ENCODE measurements at regions not wholly inside any gene's neighbourhood (a gene's known extent, or its start where the extent isn't known, plus 50 kb on each side); places are given as distances from the start of the nearest gene placed in this dataset.
A peak's percentile ranks its signal among the peaks of the same experiment; 100 is the strongest.

DNA sequence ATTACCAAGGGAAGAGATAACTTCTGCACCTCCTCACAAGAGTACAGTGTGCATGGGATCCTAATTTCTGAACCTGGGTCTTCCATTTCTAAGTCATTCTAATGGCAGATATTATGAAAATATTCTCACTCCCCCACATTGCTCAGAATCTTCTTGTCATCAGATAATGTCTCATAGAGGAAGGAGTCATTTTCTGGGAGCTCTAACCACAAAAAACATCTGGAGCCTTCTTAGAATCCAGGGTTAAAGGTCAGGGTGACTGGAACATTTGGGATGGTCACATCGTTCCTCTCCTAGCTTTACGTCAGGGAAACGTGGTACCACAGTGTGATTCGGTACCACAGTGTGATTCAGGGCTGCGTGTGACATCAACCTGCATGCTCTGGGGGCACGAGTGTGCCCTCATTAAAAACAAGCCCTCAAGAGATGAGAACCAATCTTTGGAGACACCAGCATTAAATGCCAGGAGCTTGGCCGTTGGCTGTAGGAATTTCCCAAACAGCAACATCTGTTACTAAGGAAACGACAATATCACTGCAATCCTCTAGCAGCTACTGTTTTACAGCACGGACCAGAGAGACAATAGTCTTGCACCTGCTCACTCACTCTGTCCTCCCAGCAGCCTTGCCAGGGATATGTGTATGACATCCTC is 179.1 kb downstream of the PSMG1 start:
- 62% methylated on average over 9 of the region's 9 CpGs for WGBS
- DNase-seq (ENCODE audit: low spot score), result no peak
- Histone ChIP-seq H3K4me1 (ENCODE audit: control insufficient read depth in 4 of 4, insufficient read depth in 4 of 4, low read length in 3 of 4) (peaks cover 0 to 3% (median 0%) of the 10 kb centered on the region in 4 donors), H3K27me3 (ENCODE audit: control insufficient read depth in 4 of 4, insufficient read depth in 4 of 4, low read length in 3 of 4) (no peaks in the 10 kb centered on the region), H3K9me3 (ENCODE audit: control insufficient read depth in 4 of 4, low read length in 3 of 4) (no peaks in the 10 kb centered on the region), H3K36me3 (ENCODE audit: control insufficient read depth in 4 of 4, insufficient read depth in 3 of 4, low read depth in 1 of 4, low read length in 3 of 4) (no peaks in the 10 kb centered on the region), H3K4me3 (ENCODE audit: low read depth in 1 of 3, low read length in 3 of 3) (no peak overlapping the region), H3K27ac (ENCODE audit: low read depth in 1 of 2, low read length in 2 of 2) (peak overlapping the region; percentile 76 to 79), H3K9ac (ENCODE audit: low read depth in 1 of 2, low read length in 2 of 2) (no peak overlapping the region)
- TF ChIP-seq NR2F2 (IDR thresholded peaks at IDR 0.05) (peak; percentile 76), HNF4G (IDR thresholded peaks at IDR 0.05) (no peak), SP1 (IDR thresholded peaks at IDR 0.05) (peak; percentile 4), FOXA2 (IDR thresholded peaks at IDR 0.05) (peak; percentile 11)

DNA sequence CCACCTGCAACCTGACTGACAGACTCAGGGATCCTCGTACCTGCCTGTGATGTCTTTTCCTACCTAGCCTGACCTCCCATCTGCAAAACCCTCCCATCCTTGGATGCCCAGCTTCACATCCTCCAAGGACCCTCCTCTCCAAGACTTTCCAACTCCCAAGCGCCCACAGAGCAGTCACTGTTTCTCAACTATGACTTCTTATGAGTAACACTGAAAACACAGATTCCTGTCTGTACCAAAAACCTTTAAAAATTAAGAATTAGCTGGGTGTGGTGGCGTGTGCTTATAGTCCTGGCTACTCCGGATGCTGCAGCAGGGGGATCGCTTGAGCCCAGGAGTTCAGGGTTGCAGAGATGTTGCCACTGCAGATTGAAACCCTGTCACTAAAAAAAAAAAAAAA is 181.9 kb downstream of the PSMG1 start:
- Histone ChIP-seq H3K4me1 (ENCODE audit: control insufficient read depth in 4 of 4, insufficient read depth in 4 of 4, low read length in 3 of 4) (peaks cover 0 to 3% (median 0%) of the 10 kb centered on the region in 4 donors), H3K27ac (ENCODE audit: low read depth in 1 of 2, low read length in 2 of 2) (peak overlapping the region in 1 of 2 donors; percentile 4), H3K4me3 (ENCODE audit: low read depth in 1 of 3, low read length in 3 of 3) (no peak overlapping the region), H3K9me3 (ENCODE audit: control insufficient read depth in 4 of 4, low read length in 3 of 4) (no peaks in the 10 kb centered on the region), H3K27me3 (ENCODE audit: control insufficient read depth in 4 of 4, insufficient read depth in 4 of 4, low read length in 3 of 4) (no peaks in the 10 kb centered on the region), H3K36me3 (ENCODE audit: control insufficient read depth in 4 of 4, insufficient read depth in 3 of 4, low read depth in 1 of 4, low read length in 3 of 4) (no peaks in the 10 kb centered on the region), H3K9ac (ENCODE audit: low read depth in 1 of 2, low read length in 2 of 2) (no peak overlapping the region)
- DNase-seq (ENCODE audit: low spot score), result no peak
- WGBS, result 95% methylated on average over 5 of the region's 5 CpGs
- TF ChIP-seq, protein P1, sequence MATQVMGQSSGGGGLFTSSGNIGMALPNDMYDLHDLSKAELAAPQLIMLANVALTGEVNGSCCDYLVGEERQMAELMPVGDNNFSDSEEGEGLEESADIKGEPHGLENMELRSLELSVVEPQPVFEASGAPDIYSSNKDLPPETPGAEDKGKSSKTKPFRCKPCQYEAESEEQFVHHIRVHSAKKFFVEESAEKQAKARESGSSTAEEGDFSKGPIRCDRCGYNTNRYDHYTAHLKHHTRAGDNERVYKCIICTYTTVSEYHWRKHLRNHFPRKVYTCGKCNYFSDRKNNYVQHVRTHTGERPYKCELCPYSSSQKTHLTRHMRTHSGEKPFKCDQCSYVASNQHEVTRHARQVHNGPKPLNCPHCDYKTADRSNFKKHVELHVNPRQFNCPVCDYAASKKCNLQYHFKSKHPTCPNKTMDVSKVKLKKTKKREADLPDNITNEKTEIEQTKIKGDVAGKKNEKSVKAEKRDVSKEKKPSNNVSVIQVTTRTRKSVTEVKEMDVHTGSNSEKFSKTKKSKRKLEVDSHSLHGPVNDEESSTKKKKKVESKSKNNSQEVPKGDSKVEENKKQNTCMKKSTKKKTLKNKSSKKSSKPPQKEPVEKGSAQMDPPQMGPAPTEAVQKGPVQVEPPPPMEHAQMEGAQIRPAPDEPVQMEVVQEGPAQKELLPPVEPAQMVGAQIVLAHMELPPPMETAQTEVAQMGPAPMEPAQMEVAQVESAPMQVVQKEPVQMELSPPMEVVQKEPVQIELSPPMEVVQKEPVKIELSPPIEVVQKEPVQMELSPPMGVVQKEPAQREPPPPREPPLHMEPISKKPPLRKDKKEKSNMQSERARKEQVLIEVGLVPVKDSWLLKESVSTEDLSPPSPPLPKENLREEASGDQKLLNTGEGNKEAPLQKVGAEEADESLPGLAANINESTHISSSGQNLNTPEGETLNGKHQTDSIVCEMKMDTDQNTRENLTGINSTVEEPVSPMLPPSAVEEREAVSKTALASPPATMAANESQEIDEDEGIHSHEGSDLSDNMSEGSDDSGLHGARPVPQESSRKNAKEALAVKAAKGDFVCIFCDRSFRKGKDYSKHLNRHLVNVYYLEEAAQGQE (IDR thresholded peaks at IDR 0.05), result no peak
- TF ChIP-seq RXRA (IDR thresholded peaks at IDR 0.05) (no peak), JUND (IDR thresholded peaks at IDR 0.05) (no peak), SP1 (IDR thresholded peaks at IDR 0.05) (no peak)

DNA sequence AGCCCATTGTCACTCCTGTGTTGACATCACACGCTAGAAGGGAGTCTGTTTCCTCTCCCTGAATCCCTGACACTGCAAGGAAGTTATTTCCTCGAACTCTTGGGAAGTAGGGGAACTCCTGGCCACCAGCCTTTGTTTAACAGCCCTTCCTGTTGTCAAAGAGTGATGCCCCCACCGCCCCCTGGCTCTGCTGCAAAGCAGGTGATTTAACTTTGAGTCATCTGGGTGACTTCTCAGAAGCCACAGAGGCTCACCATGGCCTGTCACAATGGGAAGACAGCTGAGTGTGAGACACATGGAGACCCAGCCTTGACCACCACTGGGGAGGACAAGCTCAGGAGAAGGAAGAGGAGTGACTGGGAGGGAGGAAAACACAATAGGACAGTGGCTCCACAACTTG is 182.8 kb downstream of the PSMG1 start:
- WGBS, result 71% methylated on average over 3 of the region's 3 CpGs
- H3K9me3 ChIP-seq (ENCODE audit: control insufficient read depth in 4 of 4, low read length in 3 of 4), result no peaks in the 10 kb centered on the region
- DNase-seq (ENCODE audit: low spot score), result no peak
- H3K27me3 ChIP-seq (ENCODE audit: control insufficient read depth in 4 of 4, insufficient read depth in 4 of 4, low read length in 3 of 4), result no peaks in the 10 kb centered on the region
- no peak overlapping the region for H3K4me3 ChIP-seq (ENCODE audit: low read depth in 1 of 3, low read length in 3 of 3)
- peaks cover 0 to 3% (median 0%) of the 10 kb centered on the region in 4 donors for H3K4me1 ChIP-seq (ENCODE audit: control insufficient read depth in 4 of 4, insufficient read depth in 4 of 4, low read length in 3 of 4)
- no peak overlapping the region for H3K9ac ChIP-seq (ENCODE audit: low read depth in 1 of 2, low read length in 2 of 2)
- H3K27ac ChIP-seq (ENCODE audit: low read depth in 1 of 2, low read length in 2 of 2), result peak overlapping the region in 1 of 2 donors; percentile 4
- H3K36me3 ChIP-seq (ENCODE audit: control insufficient read depth in 4 of 4, insufficient read depth in 3 of 4, low read depth in 1 of 4, low read length in 3 of 4), result no peaks in the 10 kb centered on the region
- TF ChIP-seq, protein P2, sequence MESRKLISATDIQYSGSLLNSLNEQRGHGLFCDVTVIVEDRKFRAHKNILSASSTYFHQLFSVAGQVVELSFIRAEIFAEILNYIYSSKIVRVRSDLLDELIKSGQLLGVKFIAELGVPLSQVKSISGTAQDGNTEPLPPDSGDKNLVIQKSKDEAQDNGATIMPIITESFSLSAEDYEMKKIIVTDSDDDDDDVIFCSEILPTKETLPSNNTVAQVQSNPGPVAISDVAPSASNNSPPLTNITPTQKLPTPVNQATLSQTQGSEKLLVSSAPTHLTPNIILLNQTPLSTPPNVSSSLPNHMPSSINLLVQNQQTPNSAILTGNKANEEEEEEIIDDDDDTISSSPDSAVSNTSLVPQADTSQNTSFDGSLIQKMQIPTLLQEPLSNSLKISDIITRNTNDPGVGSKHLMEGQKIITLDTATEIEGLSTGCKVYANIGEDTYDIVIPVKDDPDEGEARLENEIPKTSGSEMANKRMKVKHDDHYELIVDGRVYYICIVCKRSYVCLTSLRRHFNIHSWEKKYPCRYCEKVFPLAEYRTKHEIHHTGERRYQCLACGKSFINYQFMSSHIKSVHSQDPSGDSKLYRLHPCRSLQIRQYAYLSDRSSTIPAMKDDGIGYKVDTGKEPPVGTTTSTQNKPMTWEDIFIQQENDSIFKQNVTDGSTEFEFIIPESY (IDR thresholded peaks at IDR 0.05), result no peak
- TF ChIP-seq NR2F2 (IDR thresholded peaks at IDR 0.05), result peak; percentile 43
- TF ChIP-seq RXRA (IDR thresholded peaks at IDR 0.05), result no peak
- TF ChIP-seq TAF1 (conservative IDR thresholded peaks at IDR 0.05), result no peak
- TF ChIP-seq, protein P3, sequence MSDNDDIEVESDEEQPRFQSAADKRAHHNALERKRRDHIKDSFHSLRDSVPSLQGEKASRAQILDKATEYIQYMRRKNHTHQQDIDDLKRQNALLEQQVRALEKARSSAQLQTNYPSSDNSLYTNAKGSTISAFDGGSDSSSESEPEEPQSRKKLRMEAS (IDR thresholded peaks at IDR 0.05), result no peak
- no peak for TF ChIP-seq HNF4A (conservative IDR thresholded peaks at IDR 0.05)
- no peak for TF ChIP-seq HNF4G (IDR thresholded peaks at IDR 0.05)
- TF ChIP-seq RAD21 (IDR thresholded peaks at IDR 0.05), result no peak
